KMS-11 (cell line): ENCODE measurements at regions not wholly inside any gene's neighbourhood (a gene's known extent, or its start where the extent isn't known, plus 50 kb on each side); places are given as distances from the start of the nearest gene placed in this dataset.
"Not testable (repeated sequence)": the region's sequence is repeated elsewhere in the genome, so short reads cannot be mapped to it uniquely, and the experiment has no call there.

Experiments used
- H2AFZ ChIP-seq: fragments of 200-600 bp; sonication (generic); 2 replicates; pipeline ENCODE4 v1.6.1; 2016; ENCODE audit warnings: antibody characterized with exemption, mixed run types, low read depth
- H3K27ac ChIP-seq: fragments of 200-600 bp; sonication (generic); 2 replicates; pipeline ENCODE4 v1.6.1; 2016; ENCODE audit warnings: mild to moderate bottlenecking, mixed run types
- H3K27me3 ChIP-seq: fragments of 200-600 bp; sonication (generic); 2 replicates; pipeline ENCODE4 v1.6.1; 2017; ENCODE audit warnings: mild to moderate bottlenecking, low read depth, mixed run types, moderate library complexity; ENCODE audit not compliant: insufficient read depth
- H3K36me3 ChIP-seq: fragments of 200-600 bp; sonication (generic); 2 replicates; pipeline ENCODE4 v1.6.1; 2017; ENCODE audit warnings: mild to moderate bottlenecking, mixed run types; ENCODE audit not compliant: insufficient read depth
- H3K4me1 ChIP-seq: fragments of 200-600 bp; sonication (generic); 2 replicates; pipeline ENCODE4 v1.6.1; 2016; ENCODE audit warnings: mild to moderate bottlenecking, low read depth, mixed run types; ENCODE audit not compliant: poor library complexity, severe bottlenecking
- H3K4me2 ChIP-seq: fragments of 200-600 bp; sonication (generic); 2 replicates; pipeline ENCODE4 v1.7.0; 2016; ENCODE audit warnings: mild to moderate bottlenecking, mixed run types
- H3K4me3 ChIP-seq: fragments of 200-600 bp; sonication (generic); IDR thresholded peaks from 2 replicates; pipeline ENCODE4 v1.6.1; 2017; ENCODE audit warnings: low read depth, low read length, mixed read lengths; ENCODE audit not compliant: insufficient read depth
- H3K79me2 ChIP-seq: fragments of 200-600 bp; sonication (generic); 2 replicates; pipeline ENCODE4 v1.6.1; 2016; ENCODE audit warnings: low read depth, mixed run types; ENCODE audit not compliant: insufficient read depth
- H3K9ac ChIP-seq: fragments of 200-600 bp; sonication (generic); 2 replicates; pipeline ENCODE4 v1.6.1; 2016; ENCODE audit warnings: mild to moderate bottlenecking, mixed run types
- H4K20me1 ChIP-seq: fragments of 200-600 bp; sonication (generic); 2 replicates; pipeline ENCODE4 v1.6.1; 2016; ENCODE audit warnings: mild to moderate bottlenecking, mixed run types; ENCODE audit not compliant: insufficient read depth
- TF ChIP-seq, protein P1 (sequence below): fragments of 200-600 bp; sonication (generic); conservative IDR thresholded peaks from 2 replicates; pipeline ENCODE4 v1.6.1; 2017; ENCODE audit warnings: low read depth, mild to moderate bottlenecking, antibody characterized with exemption, low read length, moderate library complexity, mixed read lengths

DNA sequence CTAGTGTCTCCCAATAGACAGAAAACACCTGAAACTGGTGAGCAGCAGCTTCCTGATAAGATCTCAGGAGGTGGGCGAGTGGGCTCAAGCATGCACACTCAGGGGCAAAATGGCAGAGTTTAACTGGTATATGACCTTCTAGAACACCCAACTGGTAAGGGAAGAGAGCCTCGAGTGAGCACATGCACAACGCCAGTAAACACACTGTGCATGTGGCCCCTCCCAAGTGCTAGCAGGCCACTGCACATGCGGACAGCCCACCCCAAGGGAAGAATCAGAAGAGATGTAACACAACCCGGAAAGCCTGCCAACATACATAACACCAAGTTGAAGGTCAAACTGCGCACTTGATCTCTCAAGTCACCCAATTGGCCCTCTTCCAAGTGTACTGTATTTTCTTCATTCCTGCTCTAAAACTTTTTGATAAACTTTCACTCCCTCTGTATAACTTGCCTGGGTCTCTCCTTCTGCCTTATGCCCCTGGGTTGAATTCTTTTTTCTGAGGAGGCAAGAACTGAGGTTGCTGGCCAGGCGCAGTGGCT is 138.2 kb downstream of the GLUL start:
- H4K20me1 ChIP-seq, result no peaks in the 10 kb centered on the region
- H3K79me2 ChIP-seq, result no peaks in the 10 kb centered on the region
- TF ChIP-seq, protein P1, sequence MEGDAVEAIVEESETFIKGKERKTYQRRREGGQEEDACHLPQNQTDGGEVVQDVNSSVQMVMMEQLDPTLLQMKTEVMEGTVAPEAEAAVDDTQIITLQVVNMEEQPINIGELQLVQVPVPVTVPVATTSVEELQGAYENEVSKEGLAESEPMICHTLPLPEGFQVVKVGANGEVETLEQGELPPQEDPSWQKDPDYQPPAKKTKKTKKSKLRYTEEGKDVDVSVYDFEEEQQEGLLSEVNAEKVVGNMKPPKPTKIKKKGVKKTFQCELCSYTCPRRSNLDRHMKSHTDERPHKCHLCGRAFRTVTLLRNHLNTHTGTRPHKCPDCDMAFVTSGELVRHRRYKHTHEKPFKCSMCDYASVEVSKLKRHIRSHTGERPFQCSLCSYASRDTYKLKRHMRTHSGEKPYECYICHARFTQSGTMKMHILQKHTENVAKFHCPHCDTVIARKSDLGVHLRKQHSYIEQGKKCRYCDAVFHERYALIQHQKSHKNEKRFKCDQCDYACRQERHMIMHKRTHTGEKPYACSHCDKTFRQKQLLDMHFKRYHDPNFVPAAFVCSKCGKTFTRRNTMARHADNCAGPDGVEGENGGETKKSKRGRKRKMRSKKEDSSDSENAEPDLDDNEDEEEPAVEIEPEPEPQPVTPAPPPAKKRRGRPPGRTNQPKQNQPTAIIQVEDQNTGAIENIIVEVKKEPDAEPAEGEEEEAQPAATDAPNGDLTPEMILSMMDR, result no peak
- no peak overlapping the region for H3K27ac ChIP-seq
- peaks cover 3% of the 10 kb centered on the region for H3K4me1 ChIP-seq
- no peak overlapping the region for H2AFZ ChIP-seq
- no peaks in the 10 kb centered on the region for H3K27me3 ChIP-seq
- H3K9ac ChIP-seq, result no peak overlapping the region
- H3K36me3 ChIP-seq, result no peaks in the 10 kb centered on the region
- no peak overlapping the region for H3K4me2 ChIP-seq
- H3K4me3 ChIP-seq, result no peak overlapping the region

DNA sequence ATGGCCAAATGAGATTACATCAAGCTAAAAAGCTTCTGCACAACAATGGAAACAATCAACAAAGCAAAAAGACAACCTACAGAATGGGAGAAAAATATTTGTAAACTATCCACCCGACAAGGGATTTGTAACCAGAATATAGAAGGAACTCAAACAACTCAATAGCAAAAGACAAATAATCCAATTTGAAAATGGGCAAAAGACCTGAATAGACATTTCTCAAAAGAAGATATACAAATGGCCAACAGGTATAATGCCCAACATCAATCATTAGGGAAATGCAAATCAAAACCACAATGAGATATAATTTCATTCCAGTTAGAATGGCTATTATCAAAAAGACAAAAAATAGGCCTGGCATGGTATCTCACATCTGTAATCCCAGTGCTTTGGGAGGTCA is 140.0 kb downstream of the GLUL start:
- Histone ChIP-seq H3K27ac (no peak overlapping the region), H3K9ac (no peak overlapping the region), H3K4me1 (no peaks in the 10 kb centered on the region), H3K27me3 (no peaks in the 10 kb centered on the region), H3K36me3 (no peaks in the 10 kb centered on the region), H4K20me1 (no peaks in the 10 kb centered on the region), H3K4me2 (no peak overlapping the region), H3K79me2 (no peaks in the 10 kb centered on the region), H3K4me3 (no peak overlapping the region), H2AFZ (no peak overlapping the region)
- TF ChIP-seq, protein P1, result no peak

DNA sequence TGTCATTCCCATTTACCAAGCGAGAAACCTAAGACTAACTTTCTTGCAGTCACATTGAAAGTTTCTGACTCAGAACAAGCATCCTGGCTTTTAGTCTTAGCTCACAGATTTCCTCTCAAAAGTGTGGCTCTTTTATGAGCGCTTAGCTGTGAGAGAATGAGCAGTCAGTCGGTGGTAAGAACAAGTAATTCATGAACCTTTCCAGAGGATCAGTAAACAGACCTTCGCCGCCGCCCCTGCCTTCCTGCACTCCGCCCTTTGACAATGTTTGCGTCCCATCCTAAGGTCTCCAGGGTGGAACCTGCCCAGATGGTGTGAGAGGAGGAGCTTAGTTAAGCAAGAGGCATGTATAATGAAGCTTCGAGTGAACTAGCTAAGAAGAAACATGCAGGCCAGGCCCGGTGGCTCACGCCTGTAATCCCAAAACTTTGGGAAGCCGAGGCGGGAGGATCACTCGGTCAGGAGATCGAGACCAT is 142.4 kb downstream of the GLUL start:
- Histone ChIP-seq H3K4me2 (no peak overlapping the region), H3K9ac (no peak overlapping the region), H3K4me3 (no peak overlapping the region), H3K27me3 (no peaks in the 10 kb centered on the region), H3K36me3 (no peaks in the 10 kb centered on the region), H4K20me1 (no peaks in the 10 kb centered on the region), H3K27ac (no peak overlapping the region), H3K79me2 (no peaks in the 10 kb centered on the region), H2AFZ (no peak overlapping the region), H3K4me1 (no peaks in the 10 kb centered on the region)
- TF ChIP-seq, protein P1, result no peak

DNA sequence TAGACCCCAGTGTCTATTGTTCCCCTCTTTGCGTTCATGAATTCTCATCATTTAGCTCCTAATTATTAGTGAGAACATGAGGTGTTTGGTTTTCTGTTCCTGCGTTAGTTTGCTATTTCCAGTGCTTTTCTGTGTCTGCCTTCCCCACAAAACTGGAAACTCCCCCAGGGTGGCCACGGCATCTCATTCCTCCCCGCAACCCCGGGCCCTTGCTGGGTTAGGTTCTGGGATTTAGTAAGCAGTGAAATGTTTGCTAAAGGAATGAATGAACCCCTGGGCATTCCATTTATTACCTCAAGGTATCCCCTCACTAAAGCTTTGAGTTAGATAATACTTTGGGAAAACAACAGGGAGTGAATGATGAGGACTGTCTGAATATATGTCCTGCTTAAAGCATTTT is 142.9 kb downstream of the GLUL start:
- H3K9ac ChIP-seq, result no peak overlapping the region
- H3K79me2 ChIP-seq, result no peaks in the 10 kb centered on the region
- H4K20me1 ChIP-seq, result no peaks in the 10 kb centered on the region
- no peak overlapping the region for H2AFZ ChIP-seq
- H3K27me3 ChIP-seq, result no peaks in the 10 kb centered on the region
- TF ChIP-seq, protein P1, result no peak
- H3K4me2 ChIP-seq, result no peak overlapping the region
- no peaks in the 10 kb centered on the region for H3K36me3 ChIP-seq
- H3K27ac ChIP-seq, result no peak overlapping the region
- no peak overlapping the region for H3K4me3 ChIP-seq
- H3K4me1 ChIP-seq, result no peaks in the 10 kb centered on the region

DNA sequence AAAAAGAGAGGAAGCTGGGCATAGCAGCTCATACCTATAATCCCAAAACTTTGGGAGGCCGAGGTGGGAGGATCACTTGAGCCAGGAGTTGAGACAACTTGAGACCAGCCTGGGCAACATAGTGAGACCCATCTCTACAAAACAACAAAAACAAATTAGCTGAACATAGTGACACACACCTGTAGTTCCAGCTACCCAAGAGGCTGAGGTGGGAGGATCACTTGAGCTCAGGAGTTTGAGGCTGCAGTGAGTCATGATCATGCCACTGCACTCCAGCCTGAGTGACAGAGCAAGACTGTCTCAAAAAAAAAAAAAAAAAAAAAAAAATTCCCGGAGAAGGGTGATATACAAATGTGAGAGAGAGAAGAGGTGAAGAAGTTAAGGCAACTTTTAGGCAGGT is 143.8 kb downstream of the GLUL start:
- H3K79me2 ChIP-seq, H3K4me2 ChIP-seq, H3K27ac ChIP-seq, H2AFZ ChIP-seq, H3K4me1 ChIP-seq, H3K9ac ChIP-seq, H3K4me3 ChIP-seq, H3K36me3 ChIP-seq, H3K27me3 ChIP-seq, H4K20me1 ChIP-seq: not testable (repeated sequence)
